ENCODE measurements at regions not wholly inside any gene's neighbourhood (a gene's known extent, or its start where the extent isn't known, plus 50 kb on each side); places are given as distances from the start of the nearest gene placed in this dataset.

DNA sequence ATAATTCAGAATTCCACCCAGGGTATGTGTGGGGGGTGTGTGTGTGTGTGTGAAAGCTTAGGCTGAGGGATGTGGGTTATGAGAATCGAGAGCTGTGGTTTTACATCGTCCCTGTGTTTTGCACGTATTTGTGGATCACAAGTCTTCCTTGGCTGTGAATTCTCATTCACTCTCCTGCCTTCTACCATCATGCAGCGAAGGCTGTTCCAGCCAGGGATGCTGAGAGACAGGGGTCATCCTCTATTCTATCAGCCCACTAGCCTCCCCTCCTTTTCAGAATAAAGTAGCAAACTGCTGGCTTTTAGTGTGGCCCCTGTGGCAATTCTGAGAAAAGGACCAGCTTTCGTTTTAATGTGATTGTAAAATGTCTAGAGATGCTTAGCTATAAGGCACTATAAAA, 460.6 kb upstream of the NR2F2 start:
- TF ChIP-seq, protein P1, sequence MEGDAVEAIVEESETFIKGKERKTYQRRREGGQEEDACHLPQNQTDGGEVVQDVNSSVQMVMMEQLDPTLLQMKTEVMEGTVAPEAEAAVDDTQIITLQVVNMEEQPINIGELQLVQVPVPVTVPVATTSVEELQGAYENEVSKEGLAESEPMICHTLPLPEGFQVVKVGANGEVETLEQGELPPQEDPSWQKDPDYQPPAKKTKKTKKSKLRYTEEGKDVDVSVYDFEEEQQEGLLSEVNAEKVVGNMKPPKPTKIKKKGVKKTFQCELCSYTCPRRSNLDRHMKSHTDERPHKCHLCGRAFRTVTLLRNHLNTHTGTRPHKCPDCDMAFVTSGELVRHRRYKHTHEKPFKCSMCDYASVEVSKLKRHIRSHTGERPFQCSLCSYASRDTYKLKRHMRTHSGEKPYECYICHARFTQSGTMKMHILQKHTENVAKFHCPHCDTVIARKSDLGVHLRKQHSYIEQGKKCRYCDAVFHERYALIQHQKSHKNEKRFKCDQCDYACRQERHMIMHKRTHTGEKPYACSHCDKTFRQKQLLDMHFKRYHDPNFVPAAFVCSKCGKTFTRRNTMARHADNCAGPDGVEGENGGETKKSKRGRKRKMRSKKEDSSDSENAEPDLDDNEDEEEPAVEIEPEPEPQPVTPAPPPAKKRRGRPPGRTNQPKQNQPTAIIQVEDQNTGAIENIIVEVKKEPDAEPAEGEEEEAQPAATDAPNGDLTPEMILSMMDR (IDR thresholded peaks at IDR 0.05; ENCODE audit: control extremely low read depth in 1 of 3, insufficient read depth in 1 of 3, low read depth in 1 of 3, low read length in 3 of 3): no peak
- TF ChIP-seq POLR2A (IDR thresholded peaks at IDR 0.05; ENCODE audit: control extremely low read depth in 1 of 2, low read depth in 2 of 2, low read length in 2 of 2): no peak
- no peak for TF ChIP-seq RXRA (IDR thresholded peaks at IDR 0.05; ENCODE audit: insufficient read depth, low read depth, low read length)
- no peak for TF ChIP-seq MAFK (IDR thresholded peaks at IDR 0.05; ENCODE audit: low read depth, low read length)
- no peak for TF ChIP-seq EZH2 (IDR thresholded peaks at IDR 0.05; ENCODE audit: low read depth, low read length, severe bottlenecking)
- TF ChIP-seq, protein P2, sequence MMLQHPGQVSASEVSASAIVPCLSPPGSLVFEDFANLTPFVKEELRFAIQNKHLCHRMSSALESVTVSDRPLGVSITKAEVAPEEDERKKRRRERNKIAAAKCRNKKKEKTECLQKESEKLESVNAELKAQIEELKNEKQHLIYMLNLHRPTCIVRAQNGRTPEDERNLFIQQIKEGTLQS (IDR thresholded peaks at IDR 0.05; ENCODE audit: insufficient read depth, low read depth, low read length): no peak
- no peak for TF ChIP-seq HDAC2 (IDR thresholded peaks at IDR 0.05; ENCODE audit: borderline replicate concordance in 1 of 2, low read depth in 2 of 2, low read length in 2 of 2)
- TF ChIP-seq GABPA (IDR thresholded peaks at IDR 0.05; ENCODE audit: borderline replicate concordance, insufficient read depth, low read length): no peak
- TF ChIP-seq, protein P3, sequence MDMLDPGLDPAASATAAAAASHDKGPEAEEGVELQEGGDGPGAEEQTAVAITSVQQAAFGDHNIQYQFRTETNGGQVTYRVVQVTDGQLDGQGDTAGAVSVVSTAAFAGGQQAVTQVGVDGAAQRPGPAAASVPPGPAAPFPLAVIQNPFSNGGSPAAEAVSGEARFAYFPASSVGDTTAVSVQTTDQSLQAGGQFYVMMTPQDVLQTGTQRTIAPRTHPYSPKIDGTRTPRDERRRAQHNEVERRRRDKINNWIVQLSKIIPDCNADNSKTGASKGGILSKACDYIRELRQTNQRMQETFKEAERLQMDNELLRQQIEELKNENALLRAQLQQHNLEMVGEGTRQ (IDR thresholded peaks at IDR 0.05; ENCODE audit: low read length): no peak

Data from H1 (cell line).